ENCODE measurements at regions not wholly inside any gene's neighbourhood (a gene's known extent, or its start where the extent isn't known, plus 50 kb on each side); places are given as distances from the start of the nearest gene placed in this dataset.

- TF ChIP-seq POLR2AphosphoS5 (IDR thresholded peaks at IDR 0.05; ENCODE audit: insufficient read depth in 1 of 2, low read depth in 1 of 2) (no peak), CTCF (IDR thresholded peaks at IDR 0.05) (no peak), POLR2A (IDR thresholded peaks at IDR 0.05) (no peak)
- Histone ChIP-seq H3K4me1 (no peaks in the 10 kb centered on the region), H3K4me3 (no peak overlapping the region), H3K27ac (no peak overlapping the region), H3K9me3 (no peaks in the 10 kb centered on the region), H3K36me3 (no peaks in the 10 kb centered on the region), H3K27me3 (no peaks in the 10 kb centered on the region)
- DNase-seq (ENCODE audit: extremely low spot score in 2 of 2) = no peak
- intact Hi-C loops (cut with DNase I) = no loop called here
Observed at GRCh38 chrX:42684065-42684464, 93.9 kb downstream of the PPP1R2C start.

GRCh38 chrX:42680666-42681065 lies 97.3 kb downstream of the PPP1R2C start:
- H3K4me3 ChIP-seq = no peak overlapping the region
- intact Hi-C loops (cut with DNase I) = no loop called here

GRCh38 chrX:42678133-42678532 lies 99.8 kb downstream of the PPP1R2C start:
- Histone ChIP-seq H3K36me3 (no peaks in the 10 kb centered on the region), H3K27me3 (no peaks in the 10 kb centered on the region), H3K4me1 (no peaks in the 10 kb centered on the region), H3K27ac (no peak overlapping the region), H3K4me3 (no peak overlapping the region), H3K9me3 (no peaks in the 10 kb centered on the region)
- no peak for DNase-seq (ENCODE audit: extremely low spot score in 2 of 2)
- TF ChIP-seq POLR2A (IDR thresholded peaks at IDR 0.05) = no peak
- no peak for TF ChIP-seq CTCF (IDR thresholded peaks at IDR 0.05)
- TF ChIP-seq POLR2AphosphoS5 (IDR thresholded peaks at IDR 0.05; ENCODE audit: insufficient read depth in 1 of 2, low read depth in 1 of 2) = no peak
- intact Hi-C loops (cut with DNase I) = no loop called here

More at GRCh38 chrX:42680666-42681065, 97.3 kb downstream of the PPP1R2C start:
- Histone ChIP-seq H3K36me3 (no peaks in the 10 kb centered on the region), H3K27me3 (no peaks in the 10 kb centered on the region), H3K9me3 (no peaks in the 10 kb centered on the region), H3K27ac (no peak overlapping the region), H3K4me1 (no peaks in the 10 kb centered on the region)
- DNase-seq (ENCODE audit: extremely low spot score in 2 of 2) = no peak
- TF ChIP-seq POLR2AphosphoS5 (IDR thresholded peaks at IDR 0.05; ENCODE audit: insufficient read depth in 1 of 2, low read depth in 1 of 2) (no peak), CTCF (IDR thresholded peaks at IDR 0.05) (no peak), POLR2A (IDR thresholded peaks at IDR 0.05) (no peak)

GRCh38 chrX:42673301-42673810 lies 104.6 kb downstream of the PPP1R2C start:
- Histone ChIP-seq H3K4me1 (no peaks in the 10 kb centered on the region), H3K9me3 (no peaks in the 10 kb centered on the region), H3K36me3 (no peaks in the 10 kb centered on the region), H3K27ac (no peak overlapping the region), H3K27me3 (no peaks in the 10 kb centered on the region), H3K4me3 (no peak overlapping the region)
- intact Hi-C loops (cut with DNase I) = no loop called here
- no peak for DNase-seq (ENCODE audit: extremely low spot score in 2 of 2)
- TF ChIP-seq POLR2A (IDR thresholded peaks at IDR 0.05) (no peak), POLR2AphosphoS5 (IDR thresholded peaks at IDR 0.05; ENCODE audit: insufficient read depth in 1 of 2, low read depth in 1 of 2) (no peak), CTCF (IDR thresholded peaks at IDR 0.05) (no peak)

GRCh38 chrX:42664680-42665079 lies 113.3 kb downstream of the PPP1R2C start:
- intact Hi-C loops (cut with DNase I) = no loop called here
- no peak for DNase-seq (ENCODE audit: extremely low spot score in 2 of 2)
- no peak for TF ChIP-seq CTCF (IDR thresholded peaks at IDR 0.05)
- no peak for TF ChIP-seq POLR2A (IDR thresholded peaks at IDR 0.05)
- no peak for TF ChIP-seq POLR2AphosphoS5 (IDR thresholded peaks at IDR 0.05; ENCODE audit: insufficient read depth in 1 of 2, low read depth in 1 of 2)
- Histone ChIP-seq H3K36me3 (no peaks in the 10 kb centered on the region), H3K27me3 (no peaks in the 10 kb centered on the region), H3K27ac (no peak overlapping the region), H3K4me1 (no peaks in the 10 kb centered on the region), H3K4me3 (no peak overlapping the region), H3K9me3 (no peaks in the 10 kb centered on the region)

Data from vagina (tissue), 2 donors.